ENCODE measurements at regions not wholly inside any gene's neighbourhood (a gene's known extent, or its start where the extent isn't known, plus 50 kb on each side); places are given as distances from the start of the nearest gene placed in this dataset.
A peak's percentile ranks its signal among the peaks of the same experiment; 100 is the strongest.

- no peak for DNase-seq (ENCODE audit: low read depth)
Measured at GRCh38 chr21:26784974-26785373, 60.2 kb downstream of the ADAMTS1 start.

- peak; percentile 35 for DNase-seq (ENCODE audit: low read depth)
Measured at GRCh38 chr21:26783466-26784195, 61.6 kb downstream of the ADAMTS1 start.

- DNase-seq (ENCODE audit: low read depth) = peak; percentile 32
Measured at GRCh38 chr21:26782747-26783146, 62.5 kb downstream of the ADAMTS1 start.

GRCh38 chr21:26782331-26782730, 62.9 kb downstream of the ADAMTS1 start:
- no peak for DNase-seq (ENCODE audit: low read depth)

GRCh38 chr21:26781331-26781730, 63.9 kb downstream of the ADAMTS1 start:
- DNase-seq (ENCODE audit: low read depth) = no peak

GRCh38 chr21:26777166-26777565, 68.0 kb downstream of the ADAMTS1 start:
- peak; percentile 68 for DNase-seq (ENCODE audit: low read depth)

GRCh38 chr21:26776310-26777021, 68.7 kb downstream of the ADAMTS1 start:
- DNase-seq (ENCODE audit: low read depth) = peak; percentile 93

- no peak for DNase-seq (ENCODE audit: low read depth)
Measured at GRCh38 chr21:26773058-26773457, 72.2 kb downstream of the ADAMTS1 start.

- DNase-seq (ENCODE audit: low read depth) = peak; percentile 64
Measured at GRCh38 chr21:26769613-26770188, 75.5 kb downstream of the ADAMTS1 start.

- no peak for DNase-seq (ENCODE audit: low read depth)
Measured at GRCh38 chr21:26766826-26767325, 78.3 kb downstream of the ADAMTS1 start.

- DNase-seq (ENCODE audit: low read depth) = peak; percentile 78
Measured at GRCh38 chr21:26761174-26761915, 83.9 kb downstream of the ADAMTS1 start.

GRCh38 chr21:26759731-26760130, 85.5 kb downstream of the ADAMTS1 start:
- peak; percentile 69 for DNase-seq (ENCODE audit: low read depth)

GRCh38 chr21:26758083-26758880, 86.9 kb downstream of the ADAMTS1 start:
- peak; percentile 65 for DNase-seq (ENCODE audit: low read depth)

- DNase-seq (ENCODE audit: low read depth) = peak; percentile 88
Measured at GRCh38 chr21:26756491-26757159, 88.6 kb downstream of the ADAMTS1 start.

GRCh38 chr21:26754853-26755252, 90.4 kb downstream of the ADAMTS1 start:
- DNase-seq (ENCODE audit: low read depth) = no peak

- no peak for DNase-seq (ENCODE audit: low read depth)
Measured at GRCh38 chr21:26753822-26754221, 91.4 kb downstream of the ADAMTS1 start.

- DNase-seq (ENCODE audit: low read depth) = no peak
Measured at GRCh38 chr21:26752849-26753248, 92.4 kb downstream of the ADAMTS1 start.

GRCh38 chr21:26751305-26751704, 93.9 kb downstream of the ADAMTS1 start:
- DNase-seq (ENCODE audit: low read depth) = no peak

GRCh38 chr21:26748066-26748465, 97.1 kb downstream of the ADAMTS1 start:
- no peak for DNase-seq (ENCODE audit: low read depth)

- DNase-seq (ENCODE audit: low read depth) = no peak
Measured at GRCh38 chr21:26747216-26747615, 98.0 kb downstream of the ADAMTS1 start.

GRCh38 chr21:26743524-26743923, 101.7 kb downstream of the ADAMTS1 start:
- DNase-seq (ENCODE audit: low read depth) = no peak

Data from EH (cell line).